NT2/D1 (cell line): ENCODE measurements at regions not wholly inside any gene's neighbourhood (a gene's known extent, or its start where the extent isn't known, plus 50 kb on each side); places are given as distances from the start of the nearest gene placed in this dataset.

Experiments used
- SUZ12 ChIP-seq: IDR thresholded peaks from 2 replicates; pipeline ENCODE4 v1.6.1; 2011; ENCODE audit not compliant: insufficient read length, insufficient read depth; ENCODE audit errors: extremely low read depth
- YY1 ChIP-seq: IDR thresholded peaks from 2 replicates; pipeline ENCODE4 v1.6.1; 2011; ENCODE audit not compliant: insufficient read length, insufficient read depth
- ZNF274 ChIP-seq: IDR thresholded peaks from 2 replicates; pipeline ENCODE4 v1.6.1; 2011; ENCODE audit warnings: mild to moderate bottlenecking, low read depth, low read length

GRCh38 chr4:175234162-175234561 is 316.0 kb downstream of the ADAM29 start:
- TF ChIP-seq YY1 (no peak), ZNF274 (no peak), SUZ12 (no peak)
